ENCODE measurements at regions not wholly inside any gene's neighbourhood (a gene's known extent, or its start where the extent isn't known, plus 50 kb on each side); places are given as distances from the start of the nearest gene placed in this dataset.

DNA sequence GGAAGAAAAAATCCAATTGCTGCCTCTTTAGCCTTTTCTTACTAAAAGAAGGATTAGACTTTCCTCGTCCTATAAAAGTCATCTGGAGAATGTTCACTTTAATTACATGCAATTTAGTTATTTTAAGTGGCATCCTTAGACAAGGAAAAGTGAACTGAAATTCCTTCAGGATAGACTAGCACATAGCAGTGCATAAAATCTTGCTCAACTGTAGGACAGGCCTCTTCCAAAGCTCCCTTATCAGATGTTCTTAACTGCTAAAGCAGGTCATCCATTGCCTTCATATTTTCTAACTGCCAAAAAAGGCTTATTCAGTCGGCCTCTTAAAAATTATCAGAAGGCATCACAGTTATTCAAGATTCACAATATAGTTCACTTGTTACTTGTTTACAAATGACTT, 396.5 kb downstream of the DMRT2 start:
- H3K9me3 ChIP-seq (ENCODE audit: control insufficient read depth in 1 of 2, insufficient read depth in 1 of 2, low read length in 2 of 2), result no peaks in the 10 kb centered on the region
- Mint-ChIP-seq H3K27ac (no peak overlapping the region), H3K4me1 (ENCODE audit: low read depth) (no peaks in the 10 kb centered on the region), H3K27me3 (peaks cover 18% of the 10 kb centered on the region), H3K4me3 (no peak overlapping the region), H3K36me3 (ENCODE audit: low read depth) (no peaks in the 10 kb centered on the region), H3K9me3 (no peaks in the 10 kb centered on the region)
- DNase-seq, result no peak
- ChIA-PET POLR2A (no interaction called here), CTCF (no interaction called here)
- H3K36me3 ChIP-seq (ENCODE audit: insufficient read depth, low read length), result no peaks in the 10 kb centered on the region
- no peak overlapping the region for H3K4me3 ChIP-seq (ENCODE audit: low read length)
- H3K27me3 ChIP-seq (ENCODE audit: control insufficient read depth in 1 of 2, insufficient read depth in 2 of 2, low read length in 2 of 2), result no peaks in the 10 kb centered on the region
- H3K4me1 ChIP-seq (ENCODE audit: insufficient read depth, low read length), result no peaks in the 10 kb centered on the region
- TF ChIP-seq CTCF (IDR thresholded peaks at IDR 0.05), result no peak
- no peak for ATAC-seq (ENCODE audit: poor library complexity)
- H3K27ac ChIP-seq (ENCODE audit: low read depth in 1 of 2, low read length in 2 of 2), result no peak overlapping the region
- intact Hi-C loops (cut with DNase I, micrococcal nuclease), result no loop called here

- Mint-ChIP-seq H3K4me3 (no peak overlapping the region), H3K36me3 (ENCODE audit: low read depth) (no peaks in the 10 kb centered on the region), H3K9me3 (no peaks in the 10 kb centered on the region), H3K4me1 (ENCODE audit: low read depth) (no peaks in the 10 kb centered on the region), H3K27ac (no peak overlapping the region), H3K27me3 (peaks cover 9% of the 10 kb centered on the region)
- Histone ChIP-seq H3K36me3 (ENCODE audit: insufficient read depth, low read length) (no peaks in the 10 kb centered on the region), H3K4me3 (ENCODE audit: low read length) (no peak overlapping the region), H3K9me3 (ENCODE audit: control insufficient read depth in 1 of 2, insufficient read depth in 1 of 2, low read length in 2 of 2) (no peaks in the 10 kb centered on the region), H3K27me3 (ENCODE audit: control insufficient read depth in 1 of 2, insufficient read depth in 2 of 2, low read length in 2 of 2) (peaks cover 0 to 5% of the 10 kb centered on the region in 2 experiments), H3K4me1 (ENCODE audit: insufficient read depth, low read length) (no peaks in the 10 kb centered on the region), H3K27ac (ENCODE audit: low read depth in 1 of 2, low read length in 2 of 2) (no peak overlapping the region)
- ATAC-seq (ENCODE audit: poor library complexity) (no peak), DNase-seq (no peak)
- no peak for TF ChIP-seq CTCF (IDR thresholded peaks at IDR 0.05)
- ChIA-PET POLR2A (no interaction called here), CTCF (no interaction called here)
- intact Hi-C loops (cut with DNase I, micrococcal nuclease), result no loop called here
Measured at GRCh38 chr9:1453636-1454035, 403.5 kb downstream of the DMRT2 start.

DNA sequence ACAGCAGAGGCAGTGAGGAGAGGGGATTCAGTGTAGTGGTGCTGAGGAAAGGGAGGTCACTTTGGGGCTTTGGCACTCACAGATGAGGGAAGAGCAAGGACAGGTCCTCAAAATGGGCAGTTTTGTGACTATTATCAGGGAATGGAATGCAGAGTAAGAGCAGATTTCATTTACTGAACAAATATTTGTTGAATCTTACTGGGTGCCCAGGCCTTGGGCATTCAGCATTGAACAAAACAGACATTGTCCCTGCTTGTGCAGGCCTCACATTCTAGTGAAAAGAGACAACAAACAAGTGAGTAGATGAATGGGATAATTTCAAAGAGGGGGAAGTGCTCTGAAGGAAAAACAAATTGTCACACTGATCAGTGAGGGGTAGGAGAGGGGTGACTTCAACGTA, 404.1 kb downstream of the DMRT2 start:
- Histone ChIP-seq H3K36me3 (ENCODE audit: insufficient read depth, low read length) (no peaks in the 10 kb centered on the region), H3K4me1 (ENCODE audit: insufficient read depth, low read length) (no peaks in the 10 kb centered on the region), H3K9me3 (ENCODE audit: control insufficient read depth in 1 of 2, insufficient read depth in 1 of 2, low read length in 2 of 2) (no peaks in the 10 kb centered on the region), H3K27ac (ENCODE audit: low read depth in 1 of 2, low read length in 2 of 2) (no peak overlapping the region), H3K27me3 (ENCODE audit: control insufficient read depth in 1 of 2, insufficient read depth in 2 of 2, low read length in 2 of 2) (peaks cover 0 to 5% of the 10 kb centered on the region in 2 experiments), H3K4me3 (ENCODE audit: low read length) (no peak overlapping the region)
- H3K27me3 Mint-ChIP-seq, result peaks cover 9% of the 10 kb centered on the region
- no peak for TF ChIP-seq CTCF (IDR thresholded peaks at IDR 0.05)
- ATAC-seq (ENCODE audit: poor library complexity) (no peak), DNase-seq (no peak)
- no peaks in the 10 kb centered on the region for H3K36me3 Mint-ChIP-seq (ENCODE audit: low read depth)
- intact Hi-C loops (cut with DNase I, micrococcal nuclease), result no loop called here
- no peaks in the 10 kb centered on the region for H3K4me1 Mint-ChIP-seq (ENCODE audit: low read depth)
- POLR2A ChIA-PET, result no interaction called here
- no peaks in the 10 kb centered on the region for H3K9me3 Mint-ChIP-seq
- no peak overlapping the region for H3K4me3 Mint-ChIP-seq
- CTCF ChIA-PET, result no interaction called here
- no peak overlapping the region for H3K27ac Mint-ChIP-seq
